ENCODE measurements at regions not wholly inside any gene's neighbourhood (a gene's known extent, or its start where the extent isn't known, plus 50 kb on each side); places are given as distances from the start of the nearest gene placed in this dataset.
"Not testable (repeated sequence)": the region's sequence is repeated elsewhere in the genome, so short reads cannot be mapped to it uniquely, and the experiment has no call there.

GRCh38 chr6:3672339-3672738 is 79.2 kb downstream of the PXDC1 start:
- DNase-seq, result not testable (repeated sequence)

- DNase-seq, result no peak
Measured at GRCh38 chr6:3671382-3671781, 80.1 kb downstream of the PXDC1 start.

GRCh38 chr6:3670356-3670755 is 81.2 kb downstream of the PXDC1 start:
- DNase-seq, result no peak

GRCh38 chr6:3669916-3670315 is 81.6 kb downstream of the PXDC1 start:
- no peak for DNase-seq

GRCh38 chr6:3665608-3666007 is 85.9 kb downstream of the PXDC1 start:
- DNase-seq, result no peak

- peak in 1 of 2 donors; percentile 9 for DNase-seq
Measured at GRCh38 chr6:3664625-3665041, 86.9 kb downstream of the PXDC1 start.

GRCh38 chr6:3663811-3664210 is 87.7 kb downstream of the PXDC1 start:
- DNase-seq, result no peak

GRCh38 chr6:3663081-3663480 is 88.4 kb downstream of the PXDC1 start:
- DNase-seq, result no peak

GRCh38 chr6:3661390-3661789 is 90.1 kb downstream of the PXDC1 start:
- DNase-seq, result no peak

- no peak for DNase-seq
Measured at GRCh38 chr6:3660473-3660872, 91.0 kb downstream of the PXDC1 start.

- no peak for DNase-seq
Measured at GRCh38 chr6:3659748-3660147, 91.8 kb downstream of the PXDC1 start.

- no peak for DNase-seq
Measured at GRCh38 chr6:3656076-3656475, 95.4 kb downstream of the PXDC1 start.

GRCh38 chr6:3654898-3655297 is 96.6 kb downstream of the PXDC1 start:
- DNase-seq, result no peak

GRCh38 chr6:3654436-3654835 is 97.1 kb downstream of the PXDC1 start:
- no peak for DNase-seq

- DNase-seq, result no peak
Measured at GRCh38 chr6:3653528-3654070, 97.9 kb downstream of the PXDC1 start.

- no peak for DNase-seq
Measured at GRCh38 chr6:3651698-3652229, 99.7 kb downstream of the PXDC1 start.

GRCh38 chr6:3650959-3651697 is 100.4 kb downstream of the PXDC1 start:
- DNase-seq, result no peak

GRCh38 chr6:3650076-3650958 is 101.2 kb downstream of the PXDC1 start:
- DNase-seq, result no peak

GRCh38 chr6:3648724-3649123 is 102.8 kb downstream of the PXDC1 start:
- no peak for DNase-seq

- DNase-seq, result no peak
Measured at GRCh38 chr6:3646616-3647362, 104.7 kb downstream of the PXDC1 start.

GRCh38 chr6:3644739-3645012 is 106.8 kb downstream of the PXDC1 start:
- DNase-seq, result no peak

Measured in right lung (tissue), 2 donors.